GM18868 (cell line): ENCODE measurements at regions not wholly inside any gene's neighbourhood (a gene's known extent, or its start where the extent isn't known, plus 50 kb on each side); places are given as distances from the start of the nearest gene placed in this dataset.
"Not testable (repeated sequence)": the region's sequence is repeated elsewhere in the genome, so short reads cannot be mapped to it uniquely, and the experiment has no call there.

Experiments
- ATAC-seq: cut with Tn5 transposase; IDR thresholded peaks from one replicate; pipeline ENCODE4 v1.9.1; 2021; ENCODE audit warnings: mild to moderate bottlenecking, moderate library complexity; ENCODE audit not compliant: unreplicated experiment

DNA sequence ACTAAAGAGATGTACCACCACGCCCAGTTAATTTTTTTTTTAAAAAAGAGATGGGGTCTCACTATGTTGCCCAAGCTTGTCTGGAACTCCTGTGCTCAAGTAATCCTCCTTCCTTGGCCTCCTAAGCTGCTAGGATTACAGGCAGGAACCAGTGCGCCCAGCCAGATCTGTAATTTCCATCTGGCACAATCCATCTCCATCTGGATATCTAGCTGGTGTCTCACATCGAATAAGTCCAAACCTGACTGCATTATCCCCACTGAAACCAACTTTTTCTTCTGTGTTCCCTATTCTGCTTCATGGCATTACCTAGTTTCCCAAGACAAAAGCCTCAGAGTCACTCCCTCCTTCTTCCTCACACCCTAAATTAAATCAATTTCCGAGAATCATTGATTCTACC is 125.8 kb upstream of the TEX13C start:
- no peak for ATAC-seq

DNA sequence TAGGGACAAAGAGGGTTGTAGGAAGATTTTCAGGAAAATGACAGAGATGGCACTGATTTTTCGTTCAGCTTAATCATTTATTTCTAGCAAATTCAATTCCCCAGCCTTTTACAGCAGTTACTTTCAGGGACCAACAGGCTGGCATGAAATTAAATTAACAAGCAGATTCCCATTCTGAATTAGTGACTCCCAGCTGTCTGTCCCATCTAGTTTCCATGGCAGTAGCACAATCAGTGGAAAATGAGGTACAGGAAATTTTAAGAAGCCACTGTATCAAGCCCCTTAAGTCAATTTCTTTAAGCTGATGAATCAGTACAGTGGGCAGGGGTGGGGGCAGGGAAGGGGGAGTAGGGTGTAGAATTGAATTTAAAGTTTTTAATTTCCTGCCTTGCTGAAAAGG is 121.1 kb upstream of the TEX13C start:
- no peak for ATAC-seq

DNA sequence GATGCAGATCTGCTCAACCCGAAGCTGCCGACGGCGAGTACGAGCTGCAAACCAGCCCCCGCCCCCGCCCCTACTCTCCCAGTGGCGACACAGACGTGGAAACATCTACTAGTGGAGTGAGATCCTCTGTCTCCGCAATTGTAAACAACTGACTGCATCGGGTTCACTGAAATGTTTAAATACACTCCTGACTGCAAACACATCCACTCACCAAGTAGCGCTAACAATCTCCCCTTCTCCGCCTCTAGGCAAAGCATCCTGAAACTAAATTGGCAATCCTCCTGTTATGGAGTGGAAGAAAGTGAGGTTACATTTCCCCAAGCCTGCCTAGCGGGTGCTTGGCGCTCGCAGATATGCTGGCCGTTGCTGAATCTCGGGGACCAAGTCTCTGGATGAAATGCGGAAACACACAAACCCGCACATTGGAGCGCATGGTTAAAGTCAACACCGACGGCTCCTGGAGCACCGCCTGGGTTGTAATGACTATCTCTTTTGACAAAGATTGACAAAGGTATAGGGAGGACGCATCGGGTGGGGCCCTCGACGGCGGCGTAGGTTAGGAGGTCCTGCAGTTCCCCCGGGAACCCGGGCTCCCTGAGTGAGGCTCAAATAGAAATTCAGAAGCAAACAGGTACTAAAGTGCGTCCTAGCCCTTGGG is 117.0 kb upstream of the TEX13C start:
- ATAC-seq = no peak

DNA sequence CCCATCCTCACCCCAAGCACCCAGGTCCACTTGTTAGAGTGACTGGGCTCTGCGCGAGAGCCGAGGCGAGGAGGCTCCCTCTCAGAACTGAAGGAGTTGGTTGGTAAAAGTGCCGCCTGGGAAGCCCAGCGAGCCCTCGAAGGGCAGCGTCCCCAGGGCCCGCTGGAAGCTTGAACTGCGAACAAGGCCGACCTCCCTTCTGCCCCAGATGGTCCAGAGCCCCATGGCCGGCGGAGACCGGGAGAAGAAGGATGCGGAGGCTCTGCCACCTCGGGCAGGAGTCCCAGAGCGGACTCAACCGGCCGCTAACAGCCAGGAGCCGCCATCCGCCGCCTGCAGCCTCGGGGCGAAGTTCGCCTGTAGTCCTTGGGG is 116.3 kb upstream of the TEX13C start:
- no peak for ATAC-seq

DNA sequence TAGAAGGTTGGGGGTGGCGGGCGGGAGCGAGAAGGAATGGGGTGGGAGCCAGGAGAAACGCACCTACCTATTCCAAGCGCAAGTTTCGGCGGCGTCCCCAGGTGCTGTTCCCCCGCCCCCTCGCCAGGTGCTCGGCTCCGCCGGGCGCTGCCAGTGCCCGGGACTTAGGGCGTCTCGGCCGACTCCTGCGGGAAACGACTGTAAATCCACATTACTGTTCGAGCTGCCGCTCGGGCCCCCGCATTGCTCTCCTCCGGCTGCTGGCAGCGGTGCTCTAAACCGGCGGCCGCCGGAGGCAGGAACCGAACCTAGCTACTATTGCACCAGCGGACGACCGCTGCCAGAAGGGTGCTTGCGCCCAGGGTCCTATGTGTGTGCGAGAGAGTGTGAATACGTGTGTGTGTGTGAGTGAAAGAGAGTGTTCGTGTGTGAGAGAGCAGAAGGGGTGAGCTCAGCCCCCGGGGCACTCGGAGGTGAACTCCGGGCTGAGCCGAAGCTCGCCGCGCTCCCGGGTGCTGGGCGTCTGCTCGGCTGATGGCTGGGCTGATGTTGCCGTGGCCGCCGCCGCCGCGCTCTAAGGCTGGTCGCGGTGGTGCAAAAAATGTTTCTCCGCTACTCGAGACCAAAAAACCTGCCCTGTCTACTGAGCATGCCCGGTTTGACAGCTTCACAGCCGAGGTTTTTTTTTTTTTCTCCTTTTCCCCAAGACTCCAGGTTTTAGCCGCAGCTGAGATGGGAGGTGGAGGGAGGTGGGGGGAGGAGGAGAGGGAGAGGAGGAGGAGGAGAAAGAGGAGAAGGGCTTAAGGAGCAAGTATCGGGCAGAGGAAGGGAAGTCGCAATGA is 115.7 kb upstream of the TEX13C start:
- no peak for ATAC-seq

DNA sequence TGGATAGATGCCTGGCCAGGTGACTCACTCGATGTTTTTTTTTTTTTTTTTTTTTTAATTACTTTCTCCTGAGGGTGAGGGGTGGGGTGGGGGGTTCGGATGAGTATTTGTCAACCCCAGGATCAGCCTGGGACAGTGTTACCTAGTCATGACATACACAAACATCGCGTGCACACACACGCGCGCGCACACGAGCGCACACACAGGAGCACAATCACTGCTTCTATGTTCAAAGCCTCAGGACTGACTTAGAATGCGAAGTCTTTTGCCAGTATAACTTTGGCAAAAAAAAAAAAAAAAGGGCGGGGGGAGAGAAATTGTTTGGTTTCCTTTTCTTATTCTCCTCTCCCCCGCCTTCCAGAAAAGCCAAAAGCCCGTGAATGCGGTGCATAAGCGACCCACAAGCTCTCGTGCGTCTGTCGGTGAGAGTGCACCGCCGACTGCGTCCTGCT is 115.0 kb upstream of the TEX13C start:
- no peak for ATAC-seq

DNA sequence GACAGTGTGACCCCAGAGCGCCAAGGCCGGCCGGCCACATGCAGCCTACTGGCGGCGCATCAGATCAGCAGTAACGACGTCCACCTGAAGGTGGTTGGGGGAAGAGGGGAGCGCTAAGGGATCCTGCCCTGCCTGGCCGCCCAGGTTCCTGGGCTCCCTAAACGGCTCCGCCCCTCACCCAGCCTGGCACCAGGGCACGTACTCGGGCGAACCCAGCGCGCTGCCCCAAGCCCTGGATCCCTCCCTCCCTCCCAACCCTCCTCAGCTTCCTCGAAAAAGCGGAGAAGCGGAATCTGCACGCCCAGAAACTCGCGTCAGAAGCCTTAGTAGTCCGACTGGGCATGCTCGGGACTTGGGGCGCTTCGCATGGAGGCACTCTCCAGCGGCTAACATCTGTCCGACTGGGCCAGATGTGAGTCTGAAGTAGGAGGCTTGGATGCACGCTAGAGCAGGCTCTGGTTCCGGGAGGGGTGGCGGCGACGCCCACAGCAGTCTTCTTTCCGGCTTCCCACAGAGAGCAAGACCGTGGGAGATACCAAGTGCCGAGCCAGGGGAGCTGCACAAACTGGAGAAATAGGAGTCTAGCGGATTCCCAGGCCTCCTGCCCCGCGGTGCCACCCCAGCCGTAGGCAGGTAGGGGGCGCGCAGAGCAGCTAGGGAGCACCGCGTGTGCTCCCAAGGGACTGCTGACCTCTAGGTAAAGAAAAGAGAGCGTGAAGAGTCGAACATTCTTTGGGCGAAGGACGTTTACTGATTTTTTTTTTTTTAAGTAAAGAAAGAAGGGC is 114.3 kb upstream of the TEX13C start:
- ATAC-seq = peak; percentile 47

DNA sequence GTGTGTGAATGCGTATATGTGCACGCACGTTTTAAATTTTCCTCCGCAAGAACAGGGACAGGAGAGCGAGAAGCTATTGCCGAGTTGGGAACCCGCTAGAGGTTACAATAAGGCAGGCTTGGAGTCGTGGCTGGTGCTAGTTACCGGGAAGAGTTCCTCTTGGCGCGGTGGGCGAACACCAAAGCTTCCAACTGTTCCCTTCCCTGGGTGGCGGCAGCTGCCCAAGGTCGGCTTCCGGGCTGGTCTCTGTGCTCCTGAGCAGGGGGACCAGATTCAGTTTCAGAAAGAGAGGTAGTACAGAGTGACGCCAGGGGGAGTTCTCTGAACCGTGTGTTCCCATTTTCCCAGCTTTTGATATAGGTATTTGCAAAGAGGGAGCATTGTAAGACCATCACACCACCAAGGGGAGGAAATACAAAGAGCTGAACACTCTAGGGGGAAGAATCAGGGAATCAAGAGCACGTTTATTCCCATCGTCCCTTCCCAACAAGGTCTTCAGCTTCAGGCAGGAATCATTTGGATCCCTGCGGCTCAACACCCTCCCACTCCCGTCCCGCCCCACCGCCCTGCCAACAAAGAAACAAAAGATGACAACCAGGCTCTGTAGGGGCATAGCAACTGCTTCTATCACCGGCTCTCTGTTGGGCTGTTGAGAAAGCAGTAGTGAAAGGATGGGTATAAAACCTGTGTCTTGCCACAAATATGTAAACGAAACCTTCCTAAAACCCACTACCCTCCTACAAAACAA is 113.6 kb upstream of the TEX13C start:
- ATAC-seq = peak; percentile 10

DNA sequence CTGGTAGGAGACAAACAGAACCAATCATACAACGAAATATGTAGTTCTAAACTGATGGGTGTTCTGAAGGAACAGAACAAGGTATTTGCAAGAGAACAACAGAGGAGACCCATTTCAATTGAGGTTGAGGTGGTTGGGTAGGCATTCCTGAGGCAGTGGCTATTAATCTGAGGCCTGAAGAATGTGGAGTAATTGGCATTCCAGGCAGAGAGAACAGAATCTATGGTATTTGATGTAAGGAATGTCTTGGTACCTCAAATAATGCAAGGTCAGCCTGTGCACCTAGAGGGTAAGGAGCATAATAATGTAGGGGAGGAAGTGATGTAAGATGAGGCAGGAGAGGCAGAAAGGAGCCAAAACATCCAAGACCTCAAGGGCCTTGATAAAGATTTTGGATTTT is 109.5 kb upstream of the TEX13C start:
- ATAC-seq = no peak

DNA sequence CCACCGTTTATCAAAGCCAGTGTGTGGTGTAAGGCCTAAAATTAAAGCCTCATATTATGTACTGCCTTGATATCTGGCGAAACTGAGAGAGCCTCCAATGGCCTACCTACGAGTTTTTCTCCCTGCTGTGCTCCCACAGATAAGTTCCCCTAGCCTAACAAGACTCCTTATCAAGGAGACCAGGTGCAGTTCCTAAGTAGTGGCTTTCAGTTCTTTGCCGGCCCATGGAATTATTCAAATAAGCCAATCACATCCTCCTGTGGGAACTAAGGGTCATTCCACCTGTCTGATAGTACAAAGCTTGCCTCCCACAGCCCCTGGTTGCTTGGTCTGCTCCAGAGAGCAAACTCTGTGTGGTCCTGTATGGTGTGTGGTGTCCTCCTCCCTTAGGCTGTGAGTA is 99.8 kb upstream of the TEX13C start:
- no peak for ATAC-seq

DNA sequence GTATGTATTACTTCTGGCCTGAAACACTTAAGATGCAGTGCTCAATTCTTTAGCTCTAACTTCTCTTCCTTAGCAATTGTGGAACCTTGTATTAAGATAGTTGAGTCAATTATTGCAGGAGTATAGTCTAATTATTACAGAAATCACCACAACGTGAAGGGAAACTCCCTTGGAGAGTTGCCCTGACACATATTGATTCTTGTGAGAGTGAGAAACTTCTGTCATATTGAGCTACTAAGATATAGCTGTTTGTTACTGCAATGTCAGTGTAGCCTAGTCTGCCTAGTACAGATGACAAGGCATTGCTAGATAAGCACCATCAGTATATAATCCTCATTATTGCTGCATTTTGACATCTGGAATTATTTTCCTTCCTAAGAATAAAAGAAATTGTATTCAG is 82.7 kb upstream of the TEX13C start:
- ATAC-seq = no peak

DNA sequence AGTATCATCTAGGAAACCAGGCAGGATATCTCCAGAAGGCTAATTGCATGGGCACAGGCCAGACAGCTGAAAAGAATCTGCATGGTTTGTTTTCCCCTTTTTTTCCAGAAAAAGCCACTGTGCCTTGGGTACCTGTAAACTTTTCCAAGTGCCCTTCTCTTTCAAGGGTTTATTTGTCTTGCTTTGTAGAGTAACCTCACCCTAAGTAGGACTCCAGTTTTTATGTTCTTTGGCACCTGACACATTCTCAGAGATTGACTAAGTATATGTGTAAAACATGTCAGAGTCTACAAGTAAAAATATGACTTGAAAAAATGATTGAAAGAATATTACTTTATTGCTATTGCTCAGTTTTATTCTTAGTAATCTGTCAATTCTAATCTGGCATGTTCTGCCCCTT is 70.7 kb upstream of the TEX13C start:
- no peak for ATAC-seq

DNA sequence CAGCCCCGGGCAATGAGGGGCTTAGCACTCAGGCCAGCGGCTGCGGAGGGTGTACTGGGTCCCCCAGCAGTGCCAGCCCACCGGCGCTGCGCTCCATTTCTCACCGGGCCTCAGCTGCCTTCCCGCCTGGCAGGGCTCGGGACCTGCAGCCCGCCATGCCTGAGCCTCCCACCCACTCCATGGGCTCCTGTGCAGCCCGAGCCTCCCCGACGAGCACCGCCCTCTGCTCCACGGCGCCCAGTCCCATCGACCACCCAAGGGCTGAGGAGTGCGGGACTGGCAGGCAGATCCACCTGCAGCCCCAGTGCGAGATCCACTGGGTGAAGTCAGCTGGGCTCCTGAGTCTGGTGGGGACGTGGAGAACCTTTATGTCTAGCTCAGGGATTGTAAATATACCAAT is 63.9 kb upstream of the TEX13C start:
- ATAC-seq = not testable (repeated sequence)

DNA sequence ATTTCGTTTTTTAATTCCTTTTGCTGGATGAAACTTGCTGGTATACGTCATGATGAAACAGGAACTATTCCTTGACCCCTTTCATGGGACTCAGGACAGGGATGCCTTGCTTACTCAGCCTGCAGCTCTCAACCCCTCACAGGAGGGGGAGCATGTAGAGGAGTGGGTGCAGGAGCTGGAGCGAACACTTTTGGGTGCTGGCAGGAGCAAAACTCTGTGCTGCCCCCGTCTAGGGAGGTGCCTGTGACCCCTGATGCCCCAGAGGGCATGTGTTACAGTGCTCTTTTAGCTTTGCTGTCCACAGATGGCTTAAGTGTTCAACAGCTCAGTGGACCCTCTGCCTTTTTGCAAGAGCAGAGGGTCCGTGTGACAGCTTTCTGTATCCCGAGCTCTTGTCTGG is 56.8 kb upstream of the TEX13C start:
- ATAC-seq = no peak

DNA sequence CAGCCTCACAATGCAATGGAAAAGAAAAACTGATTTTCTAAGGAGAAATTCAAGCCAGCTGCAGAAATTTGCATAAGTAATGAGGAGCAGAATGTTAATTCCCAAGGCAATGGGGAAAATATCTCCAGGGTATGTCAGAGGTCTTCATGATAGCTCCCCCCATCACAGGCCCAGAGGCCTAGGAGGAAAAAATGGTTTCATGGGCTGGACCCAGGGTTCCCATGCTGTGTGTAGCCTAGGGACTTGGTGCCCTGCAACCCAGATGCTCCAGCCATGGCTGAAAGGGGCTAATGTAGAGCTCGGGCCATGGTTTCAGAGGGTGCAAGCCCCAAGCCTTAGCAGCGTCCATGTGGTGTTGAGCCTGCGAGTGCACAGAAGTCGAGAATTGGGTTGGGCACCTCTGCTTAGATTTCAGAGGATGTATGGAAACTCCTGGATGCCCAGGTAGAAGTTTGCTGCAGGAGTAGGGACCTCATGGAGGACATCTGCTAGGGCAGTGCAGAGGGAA is 53.5 kb upstream of the TEX13C start:
- ATAC-seq = no peak
